ENCODE measurements at regions not wholly inside any gene's neighbourhood (a gene's known extent, or its start where the extent isn't known, plus 50 kb on each side); places are given as distances from the start of the nearest gene placed in this dataset.

- in situ Hi-C loops (cut with MboI) = no loop called here
- FAIRE-seq = no peak
Measured at GRCh38 chr5:52392321-52392720, 395.4 kb upstream of the ITGA1 start.

GRCh38 chr5:52409835-52410234, 377.9 kb upstream of the ITGA1 start:
- no peak for FAIRE-seq
- no TSS peak for BruUV-seq (replicated peaks)
- 36% methylated on average over 8 of the region's 8 CpGs for WGBS (ENCODE audit: insufficient coverage, insufficient replicate concordance, low lambda C conversion rate, missing lambda C conversion rate)
- H3K27ac ChIP-seq (ENCODE audit: control insufficient read depth, insufficient read depth) = no peak overlapping the region
- H3K36me3 ChIP-seq (ENCODE audit: control insufficient read depth in 2 of 2, insufficient read depth in 2 of 2, low read length in 1 of 2) = no peaks in the 10 kb centered on the region
- H4K20me1 ChIP-seq (ENCODE audit: control insufficient read depth, insufficient read depth) = no peaks in the 10 kb centered on the region
- no peak overlapping the region for H3K4me3 ChIP-seq
- no peaks in the 10 kb centered on the region for H3K79me2 ChIP-seq (ENCODE audit: control insufficient read depth, insufficient read depth, low read length)
- no peak for ATAC-seq
- no peak overlapping the region for H2AFZ ChIP-seq (ENCODE audit: control insufficient read depth, low read depth, low read length)
- H3K4me1 ChIP-seq (ENCODE audit: control insufficient read depth, insufficient read depth, low read length) = no peaks in the 10 kb centered on the region
- H3K9ac ChIP-seq (ENCODE audit: control insufficient read depth, insufficient read depth, low read length) = no peak overlapping the region
- ChIA-PET RAD21 (ENCODE audit: unreplicated experiment) (no interaction called here), CTCF (interaction anchor here (1.1 kb wide), 1 partner anchor 10 kb away, joined by 3 read pairs; no protein-coding TSS in a partner anchor), POLR2A (no interaction called here), SMC1A (ENCODE audit: uncharacterized antibody, unreplicated experiment) (no interaction called here)
- H3K9me3 ChIP-seq (replicated peaks; ENCODE audit: control insufficient read depth, insufficient read depth, low read length) = no peaks in the 10 kb centered on the region
- intact Hi-C loops (cut with micrococcal nuclease; ENCODE audit: unreplicated experiment) (no loop called here), in situ Hi-C loops (cut with MboI) (no loop called here)
- DNase-seq (ENCODE audit: low read depth, low spot score) = no peak
- no peak overlapping the region for H3K4me2 ChIP-seq (ENCODE audit: control insufficient read depth, insufficient read depth)
- no peaks in the 10 kb centered on the region for H3K27me3 ChIP-seq (replicated peaks in 1 of 2; ENCODE audit: control insufficient read depth in 2 of 2, insufficient read depth in 2 of 2, low read length in 1 of 2)
- TF ChIP-seq, protein P1, sequence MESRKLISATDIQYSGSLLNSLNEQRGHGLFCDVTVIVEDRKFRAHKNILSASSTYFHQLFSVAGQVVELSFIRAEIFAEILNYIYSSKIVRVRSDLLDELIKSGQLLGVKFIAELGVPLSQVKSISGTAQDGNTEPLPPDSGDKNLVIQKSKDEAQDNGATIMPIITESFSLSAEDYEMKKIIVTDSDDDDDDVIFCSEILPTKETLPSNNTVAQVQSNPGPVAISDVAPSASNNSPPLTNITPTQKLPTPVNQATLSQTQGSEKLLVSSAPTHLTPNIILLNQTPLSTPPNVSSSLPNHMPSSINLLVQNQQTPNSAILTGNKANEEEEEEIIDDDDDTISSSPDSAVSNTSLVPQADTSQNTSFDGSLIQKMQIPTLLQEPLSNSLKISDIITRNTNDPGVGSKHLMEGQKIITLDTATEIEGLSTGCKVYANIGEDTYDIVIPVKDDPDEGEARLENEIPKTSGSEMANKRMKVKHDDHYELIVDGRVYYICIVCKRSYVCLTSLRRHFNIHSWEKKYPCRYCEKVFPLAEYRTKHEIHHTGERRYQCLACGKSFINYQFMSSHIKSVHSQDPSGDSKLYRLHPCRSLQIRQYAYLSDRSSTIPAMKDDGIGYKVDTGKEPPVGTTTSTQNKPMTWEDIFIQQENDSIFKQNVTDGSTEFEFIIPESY (IDR thresholded peaks at IDR 0.05) = no peak
- no peak for TF ChIP-seq NFYA (IDR thresholded peaks at IDR 0.05; ENCODE audit: borderline replicate concordance, low read depth, low read length)
- TF ChIP-seq, protein P2, sequence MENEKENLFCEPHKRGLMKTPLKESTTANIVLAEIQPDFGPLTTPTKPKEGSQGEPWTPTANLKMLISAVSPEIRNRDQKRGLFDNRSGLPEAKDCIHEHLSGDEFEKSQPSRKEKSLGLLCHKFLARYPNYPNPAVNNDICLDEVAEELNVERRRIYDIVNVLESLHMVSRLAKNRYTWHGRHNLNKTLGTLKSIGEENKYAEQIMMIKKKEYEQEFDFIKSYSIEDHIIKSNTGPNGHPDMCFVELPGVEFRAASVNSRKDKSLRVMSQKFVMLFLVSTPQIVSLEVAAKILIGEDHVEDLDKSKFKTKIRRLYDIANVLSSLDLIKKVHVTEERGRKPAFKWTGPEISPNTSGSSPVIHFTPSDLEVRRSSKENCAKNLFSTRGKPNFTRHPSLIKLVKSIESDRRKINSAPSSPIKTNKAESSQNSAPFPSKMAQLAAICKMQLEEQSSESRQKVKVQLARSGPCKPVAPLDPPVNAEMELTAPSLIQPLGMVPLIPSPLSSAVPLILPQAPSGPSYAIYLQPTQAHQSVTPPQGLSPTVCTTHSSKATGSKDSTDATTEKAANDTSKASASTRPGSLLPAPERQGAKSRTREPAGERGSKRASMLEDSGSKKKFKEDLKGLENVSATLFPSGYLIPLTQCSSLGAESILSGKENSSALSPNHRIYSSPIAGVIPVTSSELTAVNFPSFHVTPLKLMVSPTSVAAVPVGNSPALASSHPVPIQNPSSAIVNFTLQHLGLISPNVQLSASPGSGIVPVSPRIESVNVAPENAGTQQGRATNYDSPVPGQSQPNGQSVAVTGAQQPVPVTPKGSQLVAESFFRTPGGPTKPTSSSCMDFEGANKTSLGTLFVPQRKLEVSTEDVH (IDR thresholded peaks at IDR 0.05; ENCODE audit: low read depth, partially characterized antibody) = no peak
- TF ChIP-seq, protein P3, sequence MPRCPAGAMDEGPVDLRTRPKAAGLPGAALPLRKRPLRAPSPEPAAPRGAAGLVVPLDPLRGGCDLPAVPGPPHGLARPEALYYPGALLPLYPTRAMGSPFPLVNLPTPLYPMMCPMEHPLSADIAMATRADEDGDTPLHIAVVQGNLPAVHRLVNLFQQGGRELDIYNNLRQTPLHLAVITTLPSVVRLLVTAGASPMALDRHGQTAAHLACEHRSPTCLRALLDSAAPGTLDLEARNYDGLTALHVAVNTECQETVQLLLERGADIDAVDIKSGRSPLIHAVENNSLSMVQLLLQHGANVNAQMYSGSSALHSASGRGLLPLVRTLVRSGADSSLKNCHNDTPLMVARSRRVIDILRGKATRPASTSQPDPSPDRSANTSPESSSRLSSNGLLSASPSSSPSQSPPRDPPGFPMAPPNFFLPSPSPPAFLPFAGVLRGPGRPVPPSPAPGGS (IDR thresholded peaks at IDR 0.05; ENCODE audit: borderline replicate concordance, insufficient read depth, low read depth, low read length, poor library complexity, severe bottlenecking) = no peak
- TF ChIP-seq, protein P4, sequence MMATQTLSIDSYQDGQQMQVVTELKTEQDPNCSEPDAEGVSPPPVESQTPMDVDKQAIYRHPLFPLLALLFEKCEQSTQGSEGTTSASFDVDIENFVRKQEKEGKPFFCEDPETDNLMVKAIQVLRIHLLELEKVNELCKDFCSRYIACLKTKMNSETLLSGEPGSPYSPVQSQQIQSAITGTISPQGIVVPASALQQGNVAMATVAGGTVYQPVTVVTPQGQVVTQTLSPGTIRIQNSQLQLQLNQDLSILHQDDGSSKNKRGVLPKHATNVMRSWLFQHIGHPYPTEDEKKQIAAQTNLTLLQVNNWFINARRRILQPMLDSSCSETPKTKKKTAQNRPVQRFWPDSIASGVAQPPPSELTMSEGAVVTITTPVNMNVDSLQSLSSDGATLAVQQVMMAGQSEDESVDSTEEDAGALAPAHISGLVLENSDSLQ (IDR thresholded peaks at IDR 0.05) = no peak
- no peak for TF ChIP-seq SMAD5 (IDR thresholded peaks at IDR 0.05; ENCODE audit: low read depth)
- no peak for TF ChIP-seq ATF7 (IDR thresholded peaks at IDR 0.05; ENCODE audit: low read depth)
- TF ChIP-seq ELK1 (IDR thresholded peaks at IDR 0.05; ENCODE audit: low read depth, low read length) = no peak

More at GRCh38 chr5:52392321-52392720, 395.4 kb upstream of the ITGA1 start:
- ChIA-PET RAD21 (ENCODE audit: unreplicated experiment) (no interaction called here), CTCF (no interaction called here), SMC1A (ENCODE audit: uncharacterized antibody, unreplicated experiment) (interaction anchor here (1.1 kb wide), 1 partner anchor 35 kb away, joined by 3 read pairs; no protein-coding TSS in a partner anchor), POLR2A (no interaction called here)
- Histone ChIP-seq H3K4me1 (ENCODE audit: control insufficient read depth, insufficient read depth, low read length) (no peaks in the 10 kb centered on the region), H2AFZ (ENCODE audit: control insufficient read depth, low read depth, low read length) (no peak overlapping the region), H3K27ac (ENCODE audit: control insufficient read depth, insufficient read depth) (no peak overlapping the region), H4K20me1 (ENCODE audit: control insufficient read depth, insufficient read depth) (no peaks in the 10 kb centered on the region), H3K9me3 (replicated peaks; ENCODE audit: control insufficient read depth, insufficient read depth, low read length) (no peaks in the 10 kb centered on the region), H3K4me2 (ENCODE audit: control insufficient read depth, insufficient read depth) (no peak overlapping the region), H3K4me3 (no peak overlapping the region), H3K79me2 (ENCODE audit: control insufficient read depth, insufficient read depth, low read length) (no peaks in the 10 kb centered on the region), H3K9ac (ENCODE audit: control insufficient read depth, insufficient read depth, low read length) (no peak overlapping the region), H3K27me3 (replicated peaks in 1 of 2; ENCODE audit: control insufficient read depth in 2 of 2, insufficient read depth in 2 of 2, low read length in 1 of 2) (no peaks in the 10 kb centered on the region), H3K36me3 (ENCODE audit: control insufficient read depth in 2 of 2, insufficient read depth in 2 of 2, low read length in 1 of 2) (no peaks in the 10 kb centered on the region)
- ATAC-seq = no peak
- DNase-seq (ENCODE audit: low read depth, low spot score) = no peak
- 0% methylated on average over 3 of the region's 3 CpGs for WGBS (ENCODE audit: insufficient coverage, insufficient replicate concordance, low lambda C conversion rate, missing lambda C conversion rate)
- BruUV-seq (replicated peaks) = no TSS peak
- intact Hi-C loops (cut with micrococcal nuclease; ENCODE audit: unreplicated experiment) = no loop called here
- TF ChIP-seq STAT3 (IDR thresholded peaks at IDR 0.05; ENCODE audit: low read depth, low read length) = no peak
